ENCODE measurements at regions not wholly inside any gene's neighbourhood (a gene's known extent, or its start where the extent isn't known, plus 50 kb on each side); places are given as distances from the start of the nearest gene placed in this dataset.
A peak's percentile ranks its signal among the peaks of the same experiment; 100 is the strongest.

GRCh38 chr13:42401376-42401775 lies 129.4 kb downstream of the AKAP11 start (continued):
- TF ChIP-seq KAT2A (conservative IDR thresholded peaks at IDR 0.05; ENCODE audit: control insufficient read depth, low read depth, low read length) (no peak), TCF3 (IDR thresholded peaks at IDR 0.05; ENCODE audit: borderline replicate concordance, insufficient read depth, low read depth, low read length) (0 out of 2 replicates have a peak, but pooled peaks have one; percentile 21), NKRF (conservative IDR thresholded peaks at IDR 0.05) (no peak), RELA (IDR thresholded peaks at IDR 0.05; ENCODE audit: borderline replicate concordance, partially characterized antibody) (no peak), EP300 (IDR thresholded peaks at IDR 0.05; ENCODE audit: borderline replicate concordance in 1 of 2, control insufficient read depth in 1 of 2, low read depth in 2 of 2, low read length in 2 of 2) (0 out of 4 replicates have a peak, but pooled peaks of 1 of the 2 experiments have one; percentile 12), MAX (IDR thresholded peaks at IDR 0.05; ENCODE audit: low read depth, low read length) (no peak), ZNF24 (IDR thresholded peaks at IDR 0.05) (no peak), NRF1 (conservative IDR thresholded peaks at IDR 0.05; ENCODE audit: low read depth, low read length) (no peak), GATAD2B (conservative IDR thresholded peaks at IDR 0.05; ENCODE audit: low read depth) (no peak), CUX1 (IDR thresholded peaks at IDR 0.05; ENCODE audit: insufficient replicate concordance, low read depth, low read length) (no peak), NFIC (IDR thresholded peaks at IDR 0.05; ENCODE audit: low read depth, low read length) (peak; percentile 73; the same call in 1 of the 2 replicates), JUNB (IDR thresholded peaks at IDR 0.05) (peak; percentile 62), SREBF1 (IDR thresholded peaks at IDR 0.05; ENCODE audit: low read length) (no peak), EGR1 (IDR thresholded peaks at IDR 0.05; ENCODE audit: borderline replicate concordance in 1 of 2, low read depth in 2 of 2, low read length in 2 of 2) (no peak), ZNF622 (IDR thresholded peaks at IDR 0.05) (no peak), ZBTB4 (CRISPR knock-in tag; IDR thresholded peaks at IDR 0.05) (no peak), IRF4 (IDR thresholded peaks at IDR 0.05; ENCODE audit: low read depth, low read length) (peak; percentile 71; the same call in 1 of the 2 replicates), RAD21 (IDR thresholded peaks at IDR 0.05; ENCODE audit: insufficient read depth, low read depth, low read length) (no peak)
